OCI-LY3 (cell line): ENCODE measurements at regions not wholly inside any gene's neighbourhood (a gene's known extent, or its start where the extent isn't known, plus 50 kb on each side); places are given as distances from the start of the nearest gene placed in this dataset.

Experiments used
- H2AFZ ChIP-seq: fragments of 200-600, 300-600 bp; shearing (Covaris generic); 2 replicates; pipeline ENCODE4 v1.6.0; 2014; ENCODE audit warnings: antibody characterized with exemption, low read depth, low read length
- H3K27ac ChIP-seq: fragments of 200-600, 300-600 bp; sonication (generic); 2 replicates; pipeline ENCODE4 v1.5.1; 2014; ENCODE audit warnings: mild to moderate bottlenecking, low read length, moderate library complexity, mixed read lengths
- H3K27me3 ChIP-seq: fragments of 200-600, 300-600 bp; sonication (generic); 2 replicates; pipeline ENCODE4 v1.6.1; 2014; ENCODE audit warnings: low read depth, low read length, mixed read lengths
- H3K36me3 ChIP-seq: fragments of 200-600, 300-600 bp; sonication (generic); replicated peaks from 2 replicates; pipeline ENCODE3; 2014; ENCODE audit warnings: low read depth, low read length, mixed read lengths
- H3K4me1 ChIP-seq: fragments of 300-600, 200-600 bp; sonication (generic); 2 replicates; pipeline ENCODE4 v1.6.1; 2014; ENCODE audit warnings: low read length, mixed read lengths
- H3K4me2 ChIP-seq: fragments of 200-600, 300-600 bp; sonication (generic); 2 replicates; pipeline ENCODE4 v1.6.1; 2014; ENCODE audit warnings: low read length, mixed read lengths
- H3K4me3 ChIP-seq: fragments of 300-600, 200-600 bp; sonication (generic); 2 replicates; pipeline ENCODE4 v1.5.1; 2014; ENCODE audit warnings: antibody characterized with exemption, mild to moderate bottlenecking, low read length, moderate library complexity
- H3K79me2 ChIP-seq: fragments of 300-600, 200-600 bp; shearing (Covaris generic); 2 replicates; pipeline ENCODE4 v1.6.1; 2014; ENCODE audit warnings: mild to moderate bottlenecking, low read length, mixed read lengths
- H3K9ac ChIP-seq: fragments of 300-600, 200-600 bp; shearing (Covaris generic); 2 replicates; pipeline ENCODE4 v1.6.0; 2014; ENCODE audit warnings: mild to moderate bottlenecking, low read length, moderate library complexity
- H3K9me3 ChIP-seq: fragments of 200-600, 300-600 bp; shearing (Covaris generic); 2 replicates; pipeline ENCODE4 v1.6.1; 2014; ENCODE audit warnings: low read length, mixed read lengths; ENCODE audit not compliant: insufficient read depth
- H4K20me1 ChIP-seq: fragments of 200-600, 300-600 bp; sonication (generic); 2 replicates; pipeline ENCODE4 v1.6.1; 2016; ENCODE audit warnings: low read length, mixed read lengths; ENCODE audit not compliant: insufficient read depth
- EZH2phosphoT487 ChIP-seq: fragments of 200-600 bp; shearing (Covaris generic); IDR thresholded peaks from 2 replicates; pipeline ENCODE4 v1.6.1; 2018; ENCODE audit warnings: antibody characterized with exemption, mixed run types, low read depth
- TF ChIP-seq, protein P1 (sequence below): fragments of 200-600, 300-600 bp; sonication (generic); IDR thresholded peaks from 2 replicates; pipeline ENCODE4 v1.5.1; 2014; ENCODE audit warnings: antibody characterized with exemption, low read length, low read depth

DNA sequence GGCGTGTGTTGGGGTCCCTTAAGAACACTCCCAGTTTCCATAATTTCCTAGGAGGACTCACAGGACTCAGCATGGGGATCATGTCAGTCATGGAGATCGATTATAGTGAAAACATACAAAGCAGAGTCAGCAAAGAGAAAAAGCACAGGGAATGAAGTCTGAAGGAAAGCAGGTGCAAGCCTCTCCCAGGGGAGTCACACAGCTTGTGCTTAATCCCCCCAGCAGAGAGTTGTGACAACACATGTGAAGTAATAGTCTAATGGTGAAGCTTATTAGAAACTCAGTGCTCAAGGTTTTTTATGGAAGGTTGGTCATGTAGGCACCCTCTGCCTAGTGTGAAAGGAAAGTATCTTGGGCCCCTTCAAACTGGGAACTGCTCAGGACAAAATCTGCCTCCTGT lies 149.0 kb upstream of the SEL1L start:
- Histone ChIP-seq H3K9me3 (no peaks in the 10 kb centered on the region), H3K9ac (no peak overlapping the region), H3K36me3 (no peaks in the 10 kb centered on the region), H3K27ac (no peak overlapping the region), H3K79me2 (no peaks in the 10 kb centered on the region), H3K4me1 (no peaks in the 10 kb centered on the region), H2AFZ (no peak overlapping the region), H3K4me2 (no peak overlapping the region), H4K20me1 (no peaks in the 10 kb centered on the region), H3K27me3 (peaks cover 9% of the 10 kb centered on the region), H3K4me3 (no peak overlapping the region)
- TF ChIP-seq, protein P1, sequence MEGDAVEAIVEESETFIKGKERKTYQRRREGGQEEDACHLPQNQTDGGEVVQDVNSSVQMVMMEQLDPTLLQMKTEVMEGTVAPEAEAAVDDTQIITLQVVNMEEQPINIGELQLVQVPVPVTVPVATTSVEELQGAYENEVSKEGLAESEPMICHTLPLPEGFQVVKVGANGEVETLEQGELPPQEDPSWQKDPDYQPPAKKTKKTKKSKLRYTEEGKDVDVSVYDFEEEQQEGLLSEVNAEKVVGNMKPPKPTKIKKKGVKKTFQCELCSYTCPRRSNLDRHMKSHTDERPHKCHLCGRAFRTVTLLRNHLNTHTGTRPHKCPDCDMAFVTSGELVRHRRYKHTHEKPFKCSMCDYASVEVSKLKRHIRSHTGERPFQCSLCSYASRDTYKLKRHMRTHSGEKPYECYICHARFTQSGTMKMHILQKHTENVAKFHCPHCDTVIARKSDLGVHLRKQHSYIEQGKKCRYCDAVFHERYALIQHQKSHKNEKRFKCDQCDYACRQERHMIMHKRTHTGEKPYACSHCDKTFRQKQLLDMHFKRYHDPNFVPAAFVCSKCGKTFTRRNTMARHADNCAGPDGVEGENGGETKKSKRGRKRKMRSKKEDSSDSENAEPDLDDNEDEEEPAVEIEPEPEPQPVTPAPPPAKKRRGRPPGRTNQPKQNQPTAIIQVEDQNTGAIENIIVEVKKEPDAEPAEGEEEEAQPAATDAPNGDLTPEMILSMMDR = no peak
- TF ChIP-seq EZH2phosphoT487 = no peak

DNA sequence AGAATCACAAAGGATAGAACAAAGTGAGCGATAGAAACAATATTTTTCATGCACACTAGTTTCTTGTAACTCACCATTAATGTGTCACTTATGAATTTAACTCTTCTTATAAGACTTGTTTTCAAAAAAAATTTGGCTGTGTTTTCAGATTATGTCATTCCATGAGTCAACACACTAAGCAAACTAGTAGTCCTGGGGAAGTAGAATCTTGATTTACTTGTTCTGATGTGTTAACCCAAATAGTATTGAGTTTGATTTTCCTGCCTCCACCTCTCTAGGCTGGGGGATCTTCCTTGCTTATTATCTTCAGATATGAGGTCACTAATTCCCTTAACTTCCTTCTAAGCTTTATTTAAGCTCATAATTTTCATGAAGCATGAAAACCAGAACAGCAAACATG lies 151.0 kb upstream of the SEL1L start:
- no peak overlapping the region for H2AFZ ChIP-seq
- TF ChIP-seq, protein P1 = no peak
- TF ChIP-seq EZH2phosphoT487 = no peak
- no peak overlapping the region for H3K27ac ChIP-seq
- H3K9me3 ChIP-seq = no peaks in the 10 kb centered on the region
- no peaks in the 10 kb centered on the region for H3K79me2 ChIP-seq
- no peak overlapping the region for H3K9ac ChIP-seq
- peaks cover 9% of the 10 kb centered on the region for H3K27me3 ChIP-seq
- H3K4me2 ChIP-seq = no peak overlapping the region
- no peaks in the 10 kb centered on the region for H3K4me1 ChIP-seq
- no peak overlapping the region for H3K4me3 ChIP-seq
- H3K36me3 ChIP-seq = no peaks in the 10 kb centered on the region
- H4K20me1 ChIP-seq = no peaks in the 10 kb centered on the region

DNA sequence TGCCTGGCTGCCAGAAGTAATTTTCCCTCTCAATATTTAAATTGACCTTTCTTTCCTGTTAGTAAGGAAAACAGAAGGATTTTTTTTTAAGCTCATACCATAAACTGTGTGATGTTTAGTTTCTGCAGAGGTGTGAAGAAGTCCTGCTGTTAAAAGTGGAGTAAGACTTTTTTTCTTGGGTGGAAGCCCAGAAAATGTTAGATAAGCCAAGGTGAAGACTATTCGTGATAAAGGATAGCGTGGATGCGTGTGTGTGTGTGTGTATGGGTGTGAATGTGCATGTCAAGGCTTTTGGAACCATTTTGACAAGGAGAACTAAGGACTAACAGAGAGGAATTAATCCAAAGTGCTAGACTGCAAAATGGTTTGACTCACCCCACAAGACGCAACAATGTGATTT lies 152.9 kb upstream of the SEL1L start:
- Histone ChIP-seq H3K27me3 (no peaks in the 10 kb centered on the region), H2AFZ (no peak overlapping the region), H3K27ac (no peak overlapping the region), H3K9me3 (no peaks in the 10 kb centered on the region), H3K36me3 (no peaks in the 10 kb centered on the region), H3K4me2 (no peak overlapping the region), H3K4me3 (no peak overlapping the region), H3K79me2 (no peaks in the 10 kb centered on the region), H4K20me1 (no peaks in the 10 kb centered on the region), H3K9ac (no peak overlapping the region), H3K4me1 (no peaks in the 10 kb centered on the region)
- no peak for TF ChIP-seq EZH2phosphoT487
- TF ChIP-seq, protein P1 = no peak

DNA sequence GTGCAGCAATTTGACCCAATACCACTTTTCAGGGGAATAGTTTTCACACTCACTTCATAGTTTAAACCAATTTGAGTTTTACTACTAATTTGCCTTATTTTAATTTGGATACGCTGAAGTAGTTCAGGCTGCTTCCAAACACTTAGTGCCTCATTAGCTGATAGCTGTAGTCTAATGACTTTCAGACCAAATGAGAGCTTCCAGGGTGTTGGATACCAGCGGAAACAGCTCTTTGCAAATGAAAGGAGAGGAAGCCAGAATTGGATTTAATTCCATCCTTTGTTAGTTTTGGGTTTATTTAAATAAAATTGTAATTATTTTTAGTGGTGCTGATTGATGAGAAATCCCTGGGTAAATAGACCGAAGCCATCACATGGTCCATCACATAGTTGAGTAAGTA lies 158.3 kb upstream of the SEL1L start:
- no peaks in the 10 kb centered on the region for H3K4me1 ChIP-seq
- H3K4me2 ChIP-seq = no peak overlapping the region
- H3K9ac ChIP-seq = no peak overlapping the region
- H3K4me3 ChIP-seq = no peak overlapping the region
- TF ChIP-seq EZH2phosphoT487 = no peak
- no peaks in the 10 kb centered on the region for H3K36me3 ChIP-seq
- no peaks in the 10 kb centered on the region for H3K79me2 ChIP-seq
- no peak overlapping the region for H2AFZ ChIP-seq
- H3K27ac ChIP-seq = no peak overlapping the region
- no peaks in the 10 kb centered on the region for H3K9me3 ChIP-seq
- no peaks in the 10 kb centered on the region for H4K20me1 ChIP-seq
- H3K27me3 ChIP-seq = no peaks in the 10 kb centered on the region

DNA sequence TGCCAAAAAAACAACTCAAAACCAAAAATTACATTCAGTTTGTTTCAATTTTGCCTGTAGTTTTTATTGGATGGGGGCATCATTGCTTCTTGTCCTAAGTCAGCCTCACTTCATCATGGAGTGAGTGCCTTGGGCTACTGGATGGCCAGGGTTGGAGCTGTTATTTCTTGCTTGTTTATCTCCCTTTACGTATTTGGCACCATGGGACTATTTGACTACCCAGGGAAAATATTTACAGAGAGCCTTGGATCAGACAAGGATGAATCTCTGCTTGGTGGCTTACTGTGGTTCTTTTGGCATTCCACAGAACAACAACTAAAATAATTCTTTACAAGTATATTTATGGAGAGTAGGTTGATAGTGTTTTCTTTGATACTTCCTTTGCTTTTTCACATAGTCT lies 160.8 kb upstream of the SEL1L start:
- TF ChIP-seq, protein P1 = no peak
- no peak for TF ChIP-seq EZH2phosphoT487

More for the DNA sequence above, 160.8 kb upstream of the SEL1L start:
- Histone ChIP-seq H4K20me1 (no peaks in the 10 kb centered on the region), H3K79me2 (no peaks in the 10 kb centered on the region), H3K27ac (no peak overlapping the region), H3K4me1 (no peaks in the 10 kb centered on the region), H3K27me3 (no peaks in the 10 kb centered on the region), H3K9ac (no peak overlapping the region), H3K4me2 (no peak overlapping the region), H3K4me3 (no peak overlapping the region), H3K9me3 (no peaks in the 10 kb centered on the region), H2AFZ (no peak overlapping the region), H3K36me3 (no peaks in the 10 kb centered on the region)
